ENCODE measurements at regions not wholly inside any gene's neighbourhood (a gene's known extent, or its start where the extent isn't known, plus 50 kb on each side); places are given as distances from the start of the nearest gene placed in this dataset.

GRCh38 chr15:31523027-31523654 is 196.5 kb downstream of the KLF13 start:
- Histone ChIP-seq H3K4me1 (no peaks in the 10 kb centered on the region), H3K4me3 (no peak overlapping the region), H3K27ac (no peak overlapping the region), H3K27me3 (no peaks in the 10 kb centered on the region), H3K36me3 (no peaks in the 10 kb centered on the region), H3K9me3 (replicated peaks) (no peaks in the 10 kb centered on the region)
- DNase-seq: no peak

GRCh38 chr15:31523655-31524049 is 197.0 kb downstream of the KLF13 start:
- H3K4me1 ChIP-seq: no peaks in the 10 kb centered on the region
- H3K4me3 ChIP-seq: no peak overlapping the region
- H3K36me3 ChIP-seq: no peaks in the 10 kb centered on the region
- no peak overlapping the region for H3K27ac ChIP-seq
- no peaks in the 10 kb centered on the region for H3K9me3 ChIP-seq (replicated peaks)
- peak in 1 of 2 experiments; percentile 13 for DNase-seq
- no peaks in the 10 kb centered on the region for H3K27me3 ChIP-seq

GRCh38 chr15:31525185-31525695 is 198.6 kb downstream of the KLF13 start:
- H3K9me3 ChIP-seq (replicated peaks): no peaks in the 10 kb centered on the region
- H3K36me3 ChIP-seq: no peaks in the 10 kb centered on the region
- no peaks in the 10 kb centered on the region for H3K4me1 ChIP-seq
- DNase-seq: no peak
- no peak overlapping the region for H3K4me3 ChIP-seq
- H3K27ac ChIP-seq: no peak overlapping the region
- H3K27me3 ChIP-seq: no peaks in the 10 kb centered on the region

GRCh38 chr15:31525988-31526665 is 199.5 kb downstream of the KLF13 start:
- H3K9me3 ChIP-seq (replicated peaks): no peaks in the 10 kb centered on the region
- no peak overlapping the region for H3K27ac ChIP-seq
- no peaks in the 10 kb centered on the region for H3K27me3 ChIP-seq
- no peaks in the 10 kb centered on the region for H3K36me3 ChIP-seq
- no peak overlapping the region for H3K4me3 ChIP-seq
- DNase-seq: no peak
- H3K4me1 ChIP-seq: no peaks in the 10 kb centered on the region

- H3K4me1 ChIP-seq: no peaks in the 10 kb centered on the region
- no peak overlapping the region for H3K4me3 ChIP-seq
- no peak for DNase-seq
- H3K36me3 ChIP-seq: no peaks in the 10 kb centered on the region
- no peak overlapping the region for H3K27ac ChIP-seq
- H3K9me3 ChIP-seq (replicated peaks): no peaks in the 10 kb centered on the region
- H3K27me3 ChIP-seq: no peaks in the 10 kb centered on the region
These were observed 200.5 kb downstream of the KLF13 start for GRCh38 chr15:31526916-31527690.

GRCh38 chr15:31528846-31529245 is 202.2 kb downstream of the KLF13 start:
- no peaks in the 10 kb centered on the region for H3K9me3 ChIP-seq (replicated peaks)
- no peak for DNase-seq
- H3K36me3 ChIP-seq: no peaks in the 10 kb centered on the region
- no peak overlapping the region for H3K4me3 ChIP-seq
- H3K27ac ChIP-seq: no peak overlapping the region
- H3K4me1 ChIP-seq: no peaks in the 10 kb centered on the region
- H3K27me3 ChIP-seq: no peaks in the 10 kb centered on the region

- H3K4me3 ChIP-seq: no peak overlapping the region
- no peaks in the 10 kb centered on the region for H3K36me3 ChIP-seq
- H3K27ac ChIP-seq: no peak overlapping the region
- no peaks in the 10 kb centered on the region for H3K27me3 ChIP-seq
- H3K9me3 ChIP-seq (replicated peaks): no peaks in the 10 kb centered on the region; the same call in 1 of the 2 replicates
- DNase-seq: no peak
- no peaks in the 10 kb centered on the region for H3K4me1 ChIP-seq
These were observed 211.3 kb downstream of the KLF13 start for GRCh38 chr15:31537770-31538592.

GRCh38 chr15:31540633-31541032 is 214.0 kb downstream of the KLF13 start:
- Histone ChIP-seq H3K4me1 (no peaks in the 10 kb centered on the region), H3K27me3 (no peaks in the 10 kb centered on the region), H3K4me3 (no peak overlapping the region), H3K27ac (no peak overlapping the region), H3K36me3 (no peaks in the 10 kb centered on the region), H3K9me3 (replicated peaks) (no peaks in the 10 kb centered on the region; the same call in 1 of the 2 replicates)
- no peak for DNase-seq

GRCh38 chr15:31544361-31544760 is 217.7 kb downstream of the KLF13 start:
- Histone ChIP-seq H3K27ac (no peak overlapping the region), H3K27me3 (no peaks in the 10 kb centered on the region), H3K9me3 (replicated peaks) (no peaks in the 10 kb centered on the region; the same call in 1 of the 2 replicates), H3K4me3 (no peak overlapping the region), H3K36me3 (no peaks in the 10 kb centered on the region), H3K4me1 (no peaks in the 10 kb centered on the region)
- no peak for DNase-seq

GRCh38 chr15:31545257-31545656 is 218.6 kb downstream of the KLF13 start:
- no peaks in the 10 kb centered on the region for H3K4me1 ChIP-seq
- no peaks in the 10 kb centered on the region for H3K9me3 ChIP-seq (replicated peaks)
- no peak overlapping the region for H3K4me3 ChIP-seq
- no peak overlapping the region for H3K27ac ChIP-seq
- no peaks in the 10 kb centered on the region for H3K27me3 ChIP-seq
- no peaks in the 10 kb centered on the region for H3K36me3 ChIP-seq
- no peak for DNase-seq

GRCh38 chr15:31550211-31550977 is 223.8 kb downstream of the KLF13 start:
- H3K4me1 ChIP-seq: no peaks in the 10 kb centered on the region
- DNase-seq: no peak
- H3K36me3 ChIP-seq: no peaks in the 10 kb centered on the region
- no peaks in the 10 kb centered on the region for H3K27me3 ChIP-seq
- H3K9me3 ChIP-seq (replicated peaks): no peaks in the 10 kb centered on the region
- no peak overlapping the region for H3K27ac ChIP-seq
- no peak overlapping the region for H3K4me3 ChIP-seq

- H3K27ac ChIP-seq: no peak overlapping the region
- no peaks in the 10 kb centered on the region for H3K4me1 ChIP-seq
These were observed 224.7 kb downstream of the KLF13 start for GRCh38 chr15:31551323-31551722.

GRCh38 chr15:31552482-31553099 is 226.0 kb downstream of the KLF13 start:
- H3K27ac ChIP-seq: no peak overlapping the region
- H3K36me3 ChIP-seq: no peaks in the 10 kb centered on the region
- no peaks in the 10 kb centered on the region for H3K27me3 ChIP-seq
- H3K4me3 ChIP-seq: no peak overlapping the region
- no peak for DNase-seq
- H3K4me1 ChIP-seq: no peaks in the 10 kb centered on the region
- H3K9me3 ChIP-seq (replicated peaks): no peaks in the 10 kb centered on the region

More at GRCh38 chr15:31551323-31551722, 224.7 kb downstream of the KLF13 start:
- no peaks in the 10 kb centered on the region for H3K36me3 ChIP-seq
- no peaks in the 10 kb centered on the region for H3K9me3 ChIP-seq (replicated peaks)
- H3K4me3 ChIP-seq: no peak overlapping the region
- H3K27me3 ChIP-seq: no peaks in the 10 kb centered on the region
- no peak for DNase-seq
